Hematopoietic multipotent progenitor cell (in vitro differentiated cells): ENCODE measurements at regions not wholly inside any gene's neighbourhood (a gene's known extent, or its start where the extent isn't known, plus 50 kb on each side); places are given as distances from the start of the nearest gene placed in this dataset.
"Not testable (repeated sequence)": the region's sequence is repeated elsewhere in the genome, so short reads cannot be mapped to it uniquely, and the experiment has no call there.

ENCODE experiments used
- DNase-seq, 3 donors: peaks; one replicate each; pipeline ENCODE4 v3.0.0-alpha.2; 2011 to 2015; ENCODE audit warnings: low read depth in 2 of 3, low spot score in 2 of 3

GRCh38 chr7:68971634-68972340 lies 626.5 kb upstream of the AUTS2 start:
- DNase-seq = no peak

- no peak for DNase-seq
Observed at GRCh38 chr7:68977385-68978055, 620.8 kb upstream of the AUTS2 start.

GRCh38 chr7:68978710-68979109 lies 619.6 kb upstream of the AUTS2 start:
- no peak for DNase-seq

DNA sequence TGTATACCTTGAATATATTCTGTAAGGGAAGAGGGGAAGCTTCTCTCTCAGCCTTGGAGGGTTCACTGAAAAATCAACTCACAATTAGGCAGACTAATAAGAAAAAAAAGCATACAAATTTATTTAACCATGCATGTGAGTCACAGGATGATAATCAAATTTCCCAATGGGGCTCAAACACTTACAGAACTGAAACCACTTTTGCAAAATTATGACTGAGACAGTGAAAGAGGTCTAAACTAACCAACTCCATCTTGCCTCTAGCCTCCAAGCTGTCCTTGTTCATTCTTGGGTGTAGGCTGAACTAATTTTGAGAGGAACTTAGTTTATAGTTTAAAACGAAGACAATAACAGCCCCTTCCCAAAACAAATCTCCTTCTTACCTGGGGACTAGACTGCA lies 618.3 kb upstream of the AUTS2 start:
- no peak for DNase-seq

DNA sequence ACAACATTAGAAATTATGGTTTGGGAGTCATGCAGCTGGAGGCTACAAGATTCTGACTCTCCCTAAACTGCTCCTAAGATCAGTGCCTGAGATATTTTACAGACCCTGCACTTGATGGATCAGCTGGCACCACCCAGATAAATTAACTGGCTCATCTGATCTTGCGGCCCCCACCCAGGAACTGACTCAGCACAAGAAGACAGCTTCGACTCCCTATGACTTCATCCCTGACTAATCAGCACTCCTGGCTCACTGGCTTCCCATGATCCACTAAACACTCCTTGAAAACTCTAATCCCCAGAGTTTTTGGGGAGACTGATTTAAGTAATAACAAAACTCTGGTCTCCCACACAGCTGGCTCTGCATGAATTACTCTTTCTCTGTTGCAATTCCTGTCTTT lies 617.8 kb upstream of the AUTS2 start:
- not testable (repeated sequence) for DNase-seq

- no peak for DNase-seq
Observed at GRCh38 chr7:68984306-68984705, 614.0 kb upstream of the AUTS2 start.

DNA sequence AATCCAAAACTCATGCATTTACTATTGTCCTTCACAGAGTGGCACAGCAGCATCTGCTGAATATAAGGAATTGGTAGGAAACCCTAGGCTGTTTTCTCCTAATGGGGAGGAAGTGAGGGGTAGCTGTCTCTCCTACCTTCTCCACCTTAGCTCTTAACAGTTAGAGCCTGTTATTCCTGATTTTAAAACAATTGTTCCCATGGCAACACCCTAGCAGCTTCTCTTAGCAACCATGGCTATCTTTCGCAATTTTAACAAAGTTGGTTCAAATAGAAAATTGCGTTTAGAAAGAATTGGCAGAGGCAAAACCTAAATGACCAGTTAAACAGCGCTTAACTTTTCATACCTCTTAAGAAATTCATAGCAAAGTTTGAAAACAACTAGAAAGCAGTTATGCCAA lies 603.4 kb upstream of the AUTS2 start:
- DNase-seq = no peak

- DNase-seq = no peak
Observed at GRCh38 chr7:68998136-68998535, 600.1 kb upstream of the AUTS2 start.

DNA sequence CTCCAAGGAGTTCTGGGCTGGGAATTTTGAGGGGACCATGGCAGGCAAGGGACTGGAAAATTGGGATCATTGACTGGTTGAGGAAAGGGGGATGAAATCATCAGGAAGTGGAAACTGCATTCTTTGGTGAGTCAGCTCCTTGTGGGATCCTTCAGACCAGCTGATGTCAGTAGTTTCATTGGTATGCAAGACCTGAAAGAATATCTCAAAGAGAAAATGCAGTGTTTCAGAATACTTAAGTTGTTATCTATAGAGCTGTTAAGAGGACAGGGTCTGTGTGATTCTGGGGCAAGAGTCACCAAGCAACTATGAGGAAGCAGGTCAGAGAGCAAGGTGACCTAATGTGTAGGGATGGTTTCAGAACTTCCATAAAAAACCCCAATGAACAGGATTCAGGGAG lies 595.9 kb upstream of the AUTS2 start:
- DNase-seq = no peak

DNA sequence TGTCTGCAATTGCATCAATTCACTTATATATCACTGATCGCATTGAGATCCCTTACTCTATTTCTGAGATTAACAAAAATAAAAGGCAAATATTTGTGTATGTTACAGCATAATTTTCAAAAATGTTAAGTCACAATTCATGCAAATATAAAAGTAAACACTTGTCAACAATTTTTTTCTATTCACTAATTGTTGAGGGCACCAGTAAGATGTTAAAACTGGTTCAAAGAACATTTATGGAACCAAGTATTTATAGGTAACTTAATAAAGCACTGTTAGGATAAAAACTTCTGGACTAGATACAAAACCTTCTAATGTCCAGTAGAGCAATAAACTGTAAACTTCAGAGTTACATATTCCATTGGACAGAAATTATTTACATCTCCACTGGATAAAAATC lies 586.1 kb upstream of the AUTS2 start:
- no peak for DNase-seq

DNA sequence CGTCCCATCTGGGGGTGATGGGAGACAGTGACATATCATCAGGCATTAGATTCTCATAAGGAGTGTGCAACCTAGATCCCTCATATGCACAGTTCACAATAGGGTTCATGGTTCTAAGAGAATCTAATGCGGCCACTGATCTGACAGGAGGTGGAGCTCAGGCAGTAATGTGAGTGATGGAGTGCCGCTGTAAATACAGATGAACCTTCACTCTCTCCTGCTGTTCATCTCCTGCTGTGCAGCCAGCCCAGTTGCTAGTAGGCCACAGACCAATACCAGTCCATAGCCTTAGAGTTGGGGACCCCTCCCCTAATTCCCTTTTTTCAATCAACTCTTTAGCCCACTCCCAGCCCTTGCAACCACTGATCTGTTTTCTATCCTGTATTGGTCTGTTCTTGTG lies 581.1 kb upstream of the AUTS2 start:
- DNase-seq = no peak

GRCh38 chr7:69018200-69018599 lies 580.1 kb upstream of the AUTS2 start:
- no peak for DNase-seq

- DNase-seq = no peak
Observed at GRCh38 chr7:69019437-69019836, 578.8 kb upstream of the AUTS2 start.

- no peak for DNase-seq
Observed at GRCh38 chr7:69020536-69020935, 577.7 kb upstream of the AUTS2 start.

DNA sequence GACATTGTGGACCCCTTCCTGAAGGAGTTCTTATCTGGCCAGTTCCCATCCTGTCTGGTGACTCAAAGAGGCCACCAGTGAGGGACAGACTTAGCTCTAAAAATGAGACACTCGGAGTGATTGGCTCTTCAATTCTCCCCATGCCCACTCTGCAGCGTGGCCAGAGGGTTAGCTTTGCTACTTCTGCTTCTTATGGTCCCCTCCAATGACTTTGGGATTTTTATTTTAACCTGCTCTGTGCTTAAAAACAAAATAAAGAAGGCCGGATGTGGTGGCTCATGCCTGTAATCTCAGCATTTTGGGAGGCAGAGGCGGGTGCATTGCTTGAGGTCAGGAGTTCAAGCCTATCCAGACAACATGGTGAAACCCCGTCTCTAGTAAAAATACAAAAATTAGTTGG lies 573.0 kb upstream of the AUTS2 start:
- no peak for DNase-seq

DNA sequence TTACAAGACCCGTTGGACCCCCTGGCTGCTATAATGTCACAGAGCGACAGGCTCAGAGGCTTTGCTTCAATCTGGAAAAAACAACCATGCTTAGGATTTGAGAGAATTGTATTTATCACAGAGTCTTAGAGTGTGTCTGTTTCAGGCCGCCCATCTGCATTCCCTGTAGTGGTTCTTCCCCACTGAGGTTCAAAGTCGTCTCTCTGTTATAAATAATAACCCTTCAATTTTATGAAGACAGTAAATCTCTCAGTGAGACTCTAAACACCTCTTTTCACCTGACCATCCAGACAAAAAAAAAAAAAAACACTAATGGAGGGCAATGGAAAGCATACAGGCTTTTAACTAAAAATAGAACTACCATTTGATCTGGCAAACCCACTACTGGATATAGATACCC lies 565.4 kb upstream of the AUTS2 start:
- no peak for DNase-seq

- no peak for DNase-seq
Observed at GRCh38 chr7:69035826-69036225, 562.4 kb upstream of the AUTS2 start.

- DNase-seq = no peak
Observed at GRCh38 chr7:69036301-69036700, 562.0 kb upstream of the AUTS2 start.

GRCh38 chr7:69038915-69039314 lies 559.4 kb upstream of the AUTS2 start:
- no peak for DNase-seq

DNA sequence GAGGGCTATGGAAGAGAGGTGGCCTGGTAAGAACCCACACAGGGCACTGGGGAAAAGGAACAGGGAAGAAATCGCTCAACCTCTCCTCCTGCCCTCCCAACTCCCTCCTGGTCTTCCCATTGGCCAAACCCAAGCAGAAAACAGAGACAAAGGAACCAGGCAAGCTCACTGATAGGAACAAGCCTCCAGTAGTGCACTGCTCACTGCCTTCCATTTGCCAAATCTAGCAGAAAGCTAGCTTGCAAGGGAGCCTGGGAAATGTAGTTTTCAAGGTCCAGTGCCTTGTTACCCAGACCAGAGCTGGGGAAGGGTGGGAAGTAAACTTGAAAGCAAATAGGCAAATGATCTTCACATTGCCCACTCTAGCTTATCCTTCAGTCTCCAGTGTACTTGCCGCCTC lies 556.1 kb upstream of the AUTS2 start:
- no peak for DNase-seq

GRCh38 chr7:69047151-69047754 lies 551.0 kb upstream of the AUTS2 start:
- DNase-seq = no peak

DNA sequence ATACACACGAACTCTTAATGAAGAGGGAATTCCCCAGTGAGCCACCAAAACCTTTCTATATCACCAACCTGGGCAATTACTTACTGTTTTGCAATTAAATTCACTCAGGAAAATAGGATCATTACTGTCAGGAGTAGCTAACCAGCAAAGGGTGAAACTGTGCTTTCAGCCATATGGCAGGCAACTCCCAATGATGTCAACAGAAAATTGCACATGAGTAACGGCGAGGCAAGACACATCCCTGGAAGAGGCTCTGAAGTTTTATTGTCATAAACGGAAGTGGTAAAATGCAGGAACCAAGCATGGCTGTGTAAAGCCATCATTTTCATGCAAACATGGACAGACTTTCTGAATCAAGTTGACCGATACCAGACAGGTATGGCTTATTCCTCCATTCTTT lies 548.9 kb upstream of the AUTS2 start:
- no peak for DNase-seq
